Activated gamma-delta T cell treated with Interleukin-2 at 50 U/mL for 16 hours (primary cell): ENCODE measurements at regions not wholly inside any gene's neighbourhood (a gene's known extent, or its start where the extent isn't known, plus 50 kb on each side); places are given as distances from the start of the nearest gene placed in this dataset.

Experiments
- DNase-seq: peaks from one replicate; pipeline ENCODE4 v3.0.0-alpha.2; 2020

DNA sequence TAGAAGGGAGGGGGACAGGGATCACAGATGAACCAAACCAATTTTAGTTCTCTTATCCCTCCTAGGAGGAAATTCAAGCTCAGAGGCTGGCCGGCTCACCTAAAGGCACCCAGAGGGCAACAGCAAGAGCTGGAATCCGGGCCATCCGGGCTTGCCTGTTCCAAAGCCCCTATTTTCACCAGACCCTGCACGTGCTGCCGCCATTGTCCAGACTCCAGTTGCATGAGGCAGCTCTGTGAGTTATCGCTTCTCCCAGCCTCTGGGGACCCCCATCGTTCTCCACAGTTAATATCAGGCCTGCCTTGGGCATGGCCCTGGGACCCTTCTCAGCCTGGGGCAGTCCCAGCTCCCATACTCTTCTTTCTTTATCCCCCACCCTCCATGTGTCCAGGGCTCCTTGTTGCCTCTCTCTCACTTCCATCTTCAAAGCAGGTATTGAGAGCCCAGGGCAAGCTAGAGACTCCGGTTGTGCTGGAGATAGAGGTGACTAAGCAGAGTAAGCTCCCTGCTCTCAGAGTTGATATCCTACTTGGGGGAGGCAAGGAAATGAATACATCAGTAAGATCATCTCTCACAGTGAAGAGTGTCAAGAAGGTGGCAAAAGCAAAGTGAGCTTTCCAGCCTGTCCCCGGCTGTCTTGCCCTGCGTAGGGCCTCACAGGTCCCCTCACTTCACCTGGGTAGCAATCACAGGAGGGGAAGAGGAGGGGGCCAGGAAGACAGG is 322.8 kb downstream of the UACA start:
- no peak for DNase-seq

DNA sequence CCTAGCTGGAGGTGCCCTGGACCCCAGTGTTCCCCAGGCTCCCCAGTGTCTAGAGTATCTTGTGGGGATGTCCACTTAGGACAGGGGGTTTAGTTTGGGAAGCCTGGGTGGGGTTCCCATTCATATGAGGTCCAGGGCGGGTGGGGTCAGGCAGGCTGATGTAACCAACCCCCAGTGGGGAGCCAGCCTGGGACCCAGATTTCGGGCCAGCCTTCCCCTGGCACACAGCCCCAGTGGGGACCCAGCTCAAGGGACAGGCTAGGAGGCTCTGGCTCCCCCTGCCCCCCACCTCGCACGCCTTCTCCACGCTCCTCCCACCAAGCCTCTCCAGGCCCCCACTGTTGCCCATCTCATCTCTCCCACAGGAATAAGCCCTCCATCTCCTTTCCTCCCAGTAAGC is 323.5 kb downstream of the UACA start:
- no peak for DNase-seq

DNA sequence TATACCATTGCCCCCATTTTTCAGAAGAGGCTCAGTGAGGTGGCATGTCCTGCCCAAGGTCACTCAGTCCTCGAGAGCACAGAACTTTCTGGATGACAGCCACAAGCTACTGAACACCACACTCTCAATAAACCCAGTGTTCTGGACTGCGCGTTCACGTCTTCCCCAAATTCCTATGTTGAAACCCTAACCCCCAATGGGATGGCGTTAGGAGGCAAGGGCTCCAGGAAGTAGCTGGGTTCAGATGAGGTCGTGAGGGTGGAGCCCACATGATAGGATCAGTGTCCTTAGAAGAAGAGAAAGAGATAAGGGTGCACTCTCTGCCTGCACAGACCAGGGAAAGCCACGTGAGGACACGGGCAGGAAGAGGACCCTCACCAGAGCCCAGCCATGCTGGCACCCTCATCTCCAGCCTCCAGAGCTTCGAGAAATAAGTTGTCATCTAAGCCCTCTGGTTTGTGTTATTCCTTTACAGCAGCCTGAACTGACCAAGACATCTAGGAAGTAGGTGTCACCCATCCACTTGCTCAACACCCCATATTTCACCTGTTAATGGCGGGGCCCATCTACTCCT is 324.0 kb downstream of the UACA start:
- no peak for DNase-seq

DNA sequence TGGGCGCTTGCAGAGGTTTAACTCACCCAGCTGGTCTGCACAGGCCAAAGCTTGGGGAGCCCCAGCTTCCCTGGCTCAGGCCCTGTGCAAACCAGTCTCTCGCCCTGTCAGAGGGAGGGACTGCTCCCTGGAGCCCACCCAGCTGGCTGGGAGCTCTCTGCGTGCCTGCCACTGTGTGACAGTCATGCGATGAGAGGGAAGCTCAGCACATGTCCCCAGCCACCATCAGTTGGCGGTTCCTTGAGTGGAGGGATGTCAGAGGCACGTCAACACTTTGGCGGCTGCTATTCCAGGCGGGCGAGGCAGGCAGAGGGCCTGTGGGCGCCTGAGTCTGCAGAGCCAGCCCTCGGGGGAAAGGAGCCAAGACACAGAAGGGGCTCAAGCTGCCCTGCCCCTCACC is 324.6 kb downstream of the UACA start:
- no peak for DNase-seq

DNA sequence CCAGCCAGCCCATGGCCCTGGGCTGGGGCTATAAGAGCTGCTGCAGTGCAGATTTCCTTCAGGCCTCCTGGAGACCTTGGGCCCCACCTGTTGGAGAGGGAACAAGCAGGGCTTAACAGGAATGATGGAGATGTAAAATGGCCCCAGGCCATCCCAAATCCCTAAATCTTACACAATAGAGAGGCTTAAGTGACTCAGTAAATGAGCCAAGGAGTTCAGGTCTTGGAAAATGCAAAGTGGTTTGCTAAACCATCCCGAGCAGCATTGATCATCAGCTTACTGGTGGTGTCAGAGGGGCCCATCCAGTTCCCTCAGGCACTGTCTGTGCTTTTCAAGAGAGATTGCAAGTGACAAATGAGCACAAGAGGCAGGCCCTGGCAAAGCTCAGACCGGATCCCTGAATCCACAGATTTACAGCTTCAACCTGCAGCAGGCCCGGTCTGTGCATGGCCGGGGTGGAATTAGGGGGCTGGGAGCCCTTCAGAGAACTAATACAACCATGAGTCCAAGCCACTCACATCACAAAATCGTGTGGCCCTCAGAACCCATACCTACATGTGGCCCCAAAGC is 325.4 kb downstream of the UACA start:
- DNase-seq, result no peak

DNA sequence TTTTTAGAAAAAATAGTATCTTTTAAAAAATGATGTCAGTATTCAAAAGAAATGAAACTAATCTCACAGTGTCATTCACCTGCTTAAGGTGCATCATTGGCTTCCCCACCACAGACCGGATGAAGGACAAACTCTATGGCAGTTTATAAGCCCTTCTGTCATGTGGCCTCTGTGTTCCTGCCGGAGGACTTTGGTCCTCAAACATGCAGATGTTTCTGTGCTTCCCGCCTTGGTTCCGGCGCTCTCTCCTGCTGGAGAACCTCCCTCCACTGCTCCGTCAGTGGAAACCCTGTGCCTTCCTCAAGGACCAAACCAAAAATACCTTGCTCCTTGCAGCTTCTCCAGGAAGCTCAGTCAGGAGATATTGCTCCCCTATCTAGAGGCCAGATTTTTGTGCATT is 326.3 kb downstream of the UACA start:
- no peak for DNase-seq

DNA sequence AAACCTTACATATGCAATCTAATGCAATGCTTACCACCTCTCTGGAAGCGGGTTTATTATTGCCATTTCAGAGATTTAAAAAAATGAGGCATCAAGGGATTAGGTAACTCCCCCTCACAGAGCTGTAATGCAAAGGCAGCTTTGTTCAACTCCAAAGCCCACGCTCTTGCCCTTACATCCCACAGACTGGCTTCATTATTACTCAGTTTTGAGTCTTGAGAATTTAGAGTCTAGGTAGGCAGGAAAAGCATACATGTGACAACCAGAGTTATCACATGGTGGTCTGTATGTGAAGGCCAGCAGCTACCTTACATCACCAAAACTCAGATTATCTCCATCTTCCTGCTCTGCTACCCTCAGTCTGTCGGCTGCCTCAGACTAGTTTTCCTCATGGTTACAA is 326.9 kb downstream of the UACA start:
- DNase-seq, result no peak

DNA sequence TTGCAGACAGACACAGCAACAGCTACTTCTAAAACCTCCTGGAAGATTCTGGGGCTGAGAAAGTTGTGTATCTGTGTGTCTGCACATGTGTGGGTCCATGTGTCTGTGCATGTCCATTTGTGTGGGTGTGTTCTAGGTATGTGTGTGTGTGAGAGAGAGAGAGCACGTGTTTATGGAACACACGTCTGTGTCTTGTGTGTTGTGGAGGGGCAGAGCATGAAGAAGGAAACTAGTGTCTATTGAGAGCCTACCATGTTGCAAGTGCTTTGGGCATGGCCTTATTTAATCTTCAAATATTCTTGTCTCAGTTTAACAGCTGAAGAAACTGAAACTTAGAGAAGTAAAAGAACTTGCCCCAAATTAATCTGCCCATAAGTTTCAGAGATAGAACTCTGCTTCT is 327.5 kb downstream of the UACA start:
- no peak for DNase-seq

DNA sequence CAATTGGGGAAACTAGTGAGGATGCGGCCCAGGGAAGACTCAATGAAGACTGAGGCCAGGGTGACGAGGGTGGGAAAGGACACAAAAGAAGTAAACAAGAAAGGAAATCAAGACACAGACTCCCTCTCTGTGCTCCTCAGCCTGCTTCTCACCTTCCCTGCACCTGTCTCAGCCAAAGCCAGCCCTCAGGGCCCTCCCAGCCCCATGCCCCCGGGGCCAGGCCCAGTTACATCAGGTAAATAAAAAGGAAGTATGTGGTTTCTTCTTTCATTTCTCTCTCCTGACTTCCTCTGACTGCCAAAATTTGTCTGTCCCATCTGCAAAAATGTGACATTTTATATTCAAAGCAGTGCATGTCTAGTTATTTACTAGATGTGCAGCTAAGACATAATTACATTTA is 328.0 kb downstream of the UACA start:
- no peak for DNase-seq

DNA sequence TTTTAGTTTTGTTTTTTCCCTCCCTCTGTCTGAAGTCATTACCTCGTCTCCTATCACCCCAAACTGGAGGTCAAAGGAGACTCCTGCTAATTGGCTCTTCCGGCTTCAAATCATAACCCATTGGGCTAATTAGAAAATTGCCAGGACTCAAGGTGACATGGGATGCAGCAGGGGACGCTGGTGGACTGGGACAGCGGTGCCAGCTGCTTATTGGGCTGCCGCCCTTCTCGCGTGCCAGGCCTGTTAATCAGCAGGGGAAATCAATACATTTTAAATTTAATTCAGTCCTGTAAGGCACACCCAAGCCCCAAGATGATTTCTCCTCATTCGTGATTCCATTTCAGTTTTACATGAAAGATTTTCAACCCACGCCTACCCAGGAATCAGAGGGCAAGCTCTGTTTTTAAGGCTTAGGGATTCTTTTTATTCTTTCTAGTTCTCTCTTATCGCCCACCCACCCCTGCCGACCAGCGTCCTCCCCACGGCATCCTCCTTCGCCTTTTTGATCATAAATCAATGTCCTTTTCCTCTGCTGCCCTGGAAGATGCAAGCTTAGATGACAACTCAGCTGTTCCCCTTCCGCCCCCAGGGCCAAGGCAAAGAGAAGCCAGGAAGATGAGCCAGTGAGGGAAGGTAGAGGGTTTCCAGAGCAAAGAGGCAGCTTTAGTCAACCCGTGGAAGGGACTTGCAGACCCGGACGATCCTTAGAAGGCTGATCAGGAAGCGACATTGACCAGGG is 329.6 kb downstream of the UACA start:
- DNase-seq, result no peak

DNA sequence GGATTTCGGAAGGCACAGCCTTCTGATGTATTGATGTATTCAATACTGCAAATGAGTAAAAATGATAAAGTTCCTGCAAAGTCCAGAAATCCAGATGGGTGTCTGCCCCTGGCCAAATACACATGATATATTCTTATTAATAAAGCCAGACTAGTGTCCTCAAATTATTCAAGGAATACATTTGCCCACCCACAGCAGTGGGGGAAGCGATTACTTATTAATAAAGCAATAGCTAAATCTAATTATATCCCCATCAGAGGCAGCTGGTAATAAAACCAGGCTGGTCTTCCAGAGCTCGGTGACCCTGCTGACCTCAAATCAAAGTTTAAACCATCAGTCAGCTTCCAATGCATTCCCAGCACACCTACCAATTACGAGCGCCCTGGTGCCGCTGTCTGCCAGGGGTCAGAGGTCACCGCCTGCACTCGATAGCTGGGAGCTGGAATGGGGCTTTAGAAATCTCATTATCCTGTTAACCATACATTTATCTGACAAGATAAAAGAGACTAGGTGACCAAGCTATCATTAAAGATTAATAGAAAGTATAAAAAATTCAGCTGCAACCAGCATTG is 330.3 kb downstream of the UACA start:
- DNase-seq, result no peak

DNA sequence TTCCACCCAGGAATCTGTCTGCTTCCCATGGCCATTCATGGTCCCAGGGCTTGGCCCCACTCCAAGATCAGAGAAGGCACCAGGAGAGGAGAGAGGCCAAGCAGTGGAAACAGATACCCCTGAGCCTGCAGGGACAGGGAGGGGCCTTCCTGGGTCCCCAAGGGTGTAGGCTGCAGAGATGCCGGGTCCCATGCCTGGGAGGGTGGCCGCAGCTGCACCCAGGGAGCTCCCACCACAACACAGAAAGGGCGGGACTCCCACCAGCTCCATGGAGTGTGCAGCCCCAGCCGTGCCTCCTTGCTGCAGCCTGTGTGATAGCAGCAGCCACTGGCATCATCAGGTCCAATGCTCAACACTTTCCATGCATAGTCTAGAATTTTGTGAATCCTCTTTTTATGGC is 331.5 kb downstream of the UACA start:
- no peak for DNase-seq

DNA sequence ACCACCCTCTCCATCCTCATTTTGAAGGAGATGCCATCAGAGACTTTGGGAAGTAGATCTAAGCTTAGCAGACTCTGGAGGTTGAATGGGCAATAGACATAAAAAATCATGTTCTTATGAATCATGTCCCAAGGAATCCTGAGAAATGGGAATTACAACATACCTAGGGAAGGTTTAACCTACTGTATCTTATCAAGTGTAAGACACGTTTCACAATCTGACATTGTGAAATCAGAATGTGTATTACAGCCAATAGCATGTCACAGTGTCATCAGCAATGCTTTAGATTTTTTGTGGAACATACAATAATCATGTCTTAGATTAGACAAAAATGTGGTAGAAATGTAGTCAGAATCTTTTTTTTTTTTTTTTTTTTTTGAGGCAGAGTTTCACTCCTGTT is 332.4 kb upstream of the TLE3 start:
- no peak for DNase-seq

DNA sequence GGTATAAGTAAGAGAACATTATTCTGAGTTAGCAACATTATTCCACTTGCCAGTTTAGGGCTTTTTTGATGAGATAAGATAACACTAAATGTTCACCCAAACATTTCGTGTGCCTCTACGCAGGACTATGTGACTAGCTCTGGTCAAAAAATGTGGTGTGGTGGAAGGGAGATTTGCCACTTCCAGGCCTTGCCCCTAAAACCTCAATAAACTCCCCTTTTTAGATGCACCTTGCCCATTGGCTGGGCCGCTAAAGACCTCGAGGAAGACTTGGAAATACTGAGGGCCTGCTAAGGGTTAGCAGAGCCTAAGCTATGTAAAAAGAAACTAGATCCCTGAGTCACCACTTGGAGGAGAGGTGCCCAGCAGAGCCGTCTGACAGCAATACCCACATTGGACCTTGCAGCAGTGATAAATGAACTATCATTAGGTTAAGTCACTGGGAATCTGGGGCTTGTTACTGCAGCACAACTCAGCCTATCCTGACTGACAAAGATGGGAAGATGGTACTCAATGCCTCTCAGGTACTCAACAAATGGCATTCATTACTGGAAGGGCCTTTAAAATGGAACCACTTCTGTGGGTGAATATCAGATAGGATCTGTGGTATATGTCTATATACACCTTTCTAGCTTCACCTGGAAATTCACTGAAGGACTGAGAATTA is 331.5 kb upstream of the TLE3 start:
- no peak for DNase-seq

DNA sequence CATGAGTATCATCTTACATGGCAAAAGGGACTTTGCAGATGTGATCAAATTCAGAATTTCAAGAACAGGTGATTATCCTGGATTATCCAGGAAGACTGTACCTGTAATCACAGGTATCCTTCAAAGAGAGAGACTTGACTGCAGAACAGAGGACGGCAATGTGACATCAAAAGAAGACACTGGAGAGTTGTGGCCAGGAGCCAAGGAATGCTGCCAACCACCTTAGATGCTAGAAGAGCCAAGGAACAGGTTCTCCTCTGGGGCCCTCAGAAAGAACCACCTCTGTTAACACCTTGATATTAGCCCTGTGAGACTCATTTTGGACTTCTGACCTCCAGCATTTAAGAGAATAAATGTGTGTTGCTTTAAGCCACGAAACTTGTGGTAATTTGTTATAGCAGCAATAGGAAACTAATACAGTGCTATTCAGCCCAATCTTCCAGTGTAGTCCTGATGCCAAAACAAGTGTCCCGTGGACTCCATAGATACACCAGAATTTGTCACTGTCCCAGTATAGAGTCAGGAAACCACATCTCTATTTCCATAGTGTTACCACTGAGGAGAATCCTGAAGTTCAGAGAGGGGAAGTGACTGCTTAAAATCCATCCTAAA is 330.6 kb upstream of the TLE3 start:
- DNase-seq, result no peak

DNA sequence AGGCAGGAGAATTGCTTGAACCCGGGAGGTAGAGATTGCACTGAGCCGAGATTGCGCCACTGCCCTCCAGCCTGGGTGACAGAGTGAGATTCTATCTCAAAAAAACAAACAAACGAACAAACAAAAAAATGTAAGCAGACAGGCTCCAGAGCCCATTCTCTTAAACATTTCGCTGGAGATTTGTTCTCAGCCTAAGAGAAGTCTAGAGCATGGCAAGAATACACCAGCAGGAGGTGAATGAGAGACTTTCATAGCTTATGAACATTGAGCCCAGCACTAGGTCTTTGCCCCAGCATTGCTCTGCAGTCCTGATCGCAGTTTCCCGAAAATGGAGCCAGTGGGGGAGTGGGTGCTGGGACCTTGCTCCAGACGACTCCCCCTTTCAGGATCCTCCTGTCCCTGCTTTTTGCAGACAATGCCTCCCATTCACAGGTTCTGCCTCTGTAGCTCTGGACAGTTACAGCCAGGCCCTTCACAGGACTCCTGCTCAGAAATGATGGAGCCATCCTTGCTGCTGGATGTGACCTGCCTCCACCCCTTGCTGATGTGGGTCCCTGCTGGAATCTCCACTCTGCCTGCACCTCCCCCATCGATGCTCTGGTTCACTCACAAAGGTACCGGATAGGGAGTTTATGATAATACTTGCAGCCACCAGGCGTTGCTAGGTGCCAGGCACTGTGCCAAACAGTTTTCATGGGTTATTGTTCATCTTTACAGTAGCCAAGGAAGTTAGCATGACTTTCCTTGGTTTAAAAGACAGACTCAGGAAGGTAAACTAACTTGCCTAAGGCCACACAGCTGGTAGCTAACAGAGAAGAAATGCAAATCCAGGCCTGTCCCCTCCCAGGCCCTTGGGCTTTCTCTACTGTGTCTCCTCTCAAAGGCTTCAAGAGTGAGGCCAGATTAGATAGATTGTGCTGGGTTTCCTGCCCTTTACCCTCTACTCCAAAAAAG is 329.7 kb upstream of the TLE3 start:
- no peak for DNase-seq

DNA sequence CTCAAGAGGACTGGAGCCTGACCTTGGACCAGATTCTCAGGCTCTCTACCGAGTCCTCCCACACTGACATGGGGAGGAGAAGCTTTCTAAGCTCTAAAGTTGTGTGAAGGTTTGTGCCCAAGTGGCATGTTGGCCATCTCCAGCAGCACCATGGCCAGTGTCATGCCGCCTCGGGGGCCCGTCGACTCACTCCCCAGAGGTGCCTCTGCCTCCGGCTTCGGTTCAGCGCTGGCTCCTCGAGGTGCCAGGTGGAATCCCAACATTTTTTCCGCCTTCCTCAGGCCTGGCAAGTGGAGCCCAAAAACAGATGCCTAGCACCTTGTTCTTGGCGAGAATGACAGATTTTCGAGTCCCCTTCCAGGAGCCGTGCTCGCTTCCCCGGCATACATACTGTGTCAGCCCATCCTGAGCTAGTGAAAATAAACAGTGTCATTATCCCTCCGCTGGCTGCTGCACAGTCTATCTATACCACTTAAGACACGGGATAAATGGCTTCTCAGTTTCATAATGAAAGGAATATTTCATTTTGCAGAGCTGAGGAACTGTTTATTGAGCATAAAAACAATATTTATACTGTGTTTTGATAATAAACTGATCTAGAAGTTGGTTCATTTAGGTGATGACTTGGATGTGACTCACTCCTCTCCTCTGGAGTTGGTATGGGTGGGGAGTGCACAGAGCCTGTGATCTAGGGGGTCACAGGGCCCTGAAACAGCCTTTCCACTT is 328.5 kb upstream of the TLE3 start:
- DNase-seq, result no peak

DNA sequence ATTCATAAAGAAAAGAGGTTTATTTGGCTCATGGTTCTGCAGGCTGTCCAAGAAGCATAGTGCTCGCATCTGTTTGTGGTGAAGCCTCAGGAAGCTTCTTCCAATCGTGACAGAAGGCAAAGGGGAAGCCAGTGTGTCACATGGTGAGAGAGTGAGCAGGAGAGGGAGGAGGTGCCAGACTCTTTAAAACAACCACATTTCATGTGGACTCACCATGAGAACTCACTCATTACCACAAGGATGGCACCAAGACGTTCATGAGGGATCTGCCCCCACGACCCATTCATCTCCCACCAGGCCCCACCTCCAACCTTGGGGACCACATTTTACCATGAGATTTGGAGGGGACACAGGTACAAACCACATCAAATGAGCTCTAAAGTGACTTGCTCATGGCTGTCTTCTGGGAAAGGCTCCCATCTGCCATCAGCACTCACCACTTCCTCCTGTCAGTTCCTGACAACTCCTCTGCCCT is 327.3 kb upstream of the TLE3 start:
- DNase-seq, result no peak

DNA sequence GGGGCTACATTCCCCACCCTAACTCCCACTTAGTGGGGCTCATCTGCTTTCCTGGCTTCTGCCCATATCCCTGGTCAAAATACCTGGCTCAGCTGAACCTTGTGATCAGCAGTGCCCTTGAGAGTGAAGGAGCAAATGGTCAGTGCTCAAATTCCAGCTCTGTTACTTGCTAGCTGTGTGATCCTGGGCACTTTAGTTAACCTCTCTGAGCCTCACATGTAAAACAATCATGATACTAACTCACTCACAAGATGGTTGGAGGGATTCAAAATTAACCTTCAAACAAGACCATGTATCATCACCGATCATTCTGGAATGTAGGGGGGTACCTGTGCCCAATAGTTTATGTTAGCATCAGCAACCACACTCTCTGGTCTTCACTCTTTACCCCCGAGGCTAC is 325.6 kb upstream of the TLE3 start:
- no peak for DNase-seq

DNA sequence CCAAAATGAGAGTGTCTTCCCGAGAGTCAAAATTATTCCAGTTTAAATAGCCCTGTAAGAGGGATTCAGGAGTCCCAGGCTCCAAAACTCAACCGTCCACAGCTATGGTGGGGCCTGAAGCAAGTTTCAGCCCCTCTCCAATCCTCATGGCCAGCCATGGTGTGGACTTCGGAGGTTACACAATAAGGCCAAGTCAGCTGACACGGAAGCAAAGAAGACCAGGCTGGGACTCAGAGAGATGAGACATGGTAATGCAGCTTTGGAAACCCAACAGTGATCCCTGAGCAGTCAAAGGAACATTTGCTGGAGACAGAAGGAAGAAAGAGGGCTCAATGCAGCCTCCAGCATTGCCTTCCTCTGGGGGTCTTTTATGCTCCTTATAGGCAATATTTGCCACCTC is 324.6 kb upstream of the TLE3 start:
- DNase-seq, result no peak
